ENCODE measurements at regions not wholly inside any gene's neighbourhood (a gene's known extent, or its start where the extent isn't known, plus 50 kb on each side); places are given as distances from the start of the nearest gene placed in this dataset.

GRCh38 chr3:152998591-152998990, 163.4 kb upstream of the RAP2B start:
- Histone ChIP-seq H4K20me1 (ENCODE audit: insufficient read depth) (no peaks in the 10 kb centered on the region), H3K27ac (no peak overlapping the region), H3K27me3 (ENCODE audit: insufficient read depth, low read depth) (no peaks in the 10 kb centered on the region), H3K9me2 (ENCODE audit: insufficient read depth) (no peaks in the 10 kb centered on the region), H3K36me3 (ENCODE audit: low read depth) (no peaks in the 10 kb centered on the region), H3K9me3 (ENCODE audit: insufficient read depth, low read depth) (no peaks in the 10 kb centered on the region), H2AFZ (no peak overlapping the region), H3K4me1 (replicated peaks; ENCODE audit: insufficient read depth) (no peaks in the 10 kb centered on the region), H3F3A (ENCODE audit: insufficient read depth, low read depth) (no peaks in the 10 kb centered on the region), H3K4me2 (no peak overlapping the region), H3K79me2 (ENCODE audit: low read depth) (no peaks in the 10 kb centered on the region), H3K4me3 (no peak overlapping the region)
- no TSS peak for BruUV-seq (replicated peaks)
- DNase-seq: no peak
- ChIA-PET CTCF (no interaction called here), POLR2A (ENCODE audit: unreplicated experiment) (no interaction called here)
- intact Hi-C loops (cut with micrococcal nuclease; ENCODE audit: unreplicated experiment): no loop called here
- TF ChIP-seq EZH2 (IDR thresholded peaks at IDR 0.05; ENCODE audit: low read depth): no peak
- no peak for TF ChIP-seq CTCF (conservative IDR thresholded peaks at IDR 0.05)

GRCh38 chr3:153000325-153000724, 161.7 kb upstream of the RAP2B start:
- H3K4me2 ChIP-seq: no peak overlapping the region
- H2AFZ ChIP-seq: no peak overlapping the region
- DNase-seq: no peak
- no peak overlapping the region for H3K4me3 ChIP-seq
- H3K27ac ChIP-seq: no peak overlapping the region
- TF ChIP-seq CTCF (conservative IDR thresholded peaks at IDR 0.05) (no peak), EZH2 (IDR thresholded peaks at IDR 0.05; ENCODE audit: low read depth) (no peak)
- ChIA-PET POLR2A (ENCODE audit: unreplicated experiment) (no interaction called here), CTCF (no interaction called here)
- H4K20me1 ChIP-seq (ENCODE audit: insufficient read depth): no peaks in the 10 kb centered on the region
- intact Hi-C loops (cut with micrococcal nuclease; ENCODE audit: unreplicated experiment): no loop called here
- H3K9me2 ChIP-seq (ENCODE audit: insufficient read depth): no peaks in the 10 kb centered on the region
- H3F3A ChIP-seq (ENCODE audit: insufficient read depth, low read depth): no peaks in the 10 kb centered on the region
- H3K27me3 ChIP-seq (ENCODE audit: insufficient read depth, low read depth): no peaks in the 10 kb centered on the region
- H3K4me1 ChIP-seq (replicated peaks; ENCODE audit: insufficient read depth): no peaks in the 10 kb centered on the region
- no peaks in the 10 kb centered on the region for H3K36me3 ChIP-seq (ENCODE audit: low read depth)
- no peaks in the 10 kb centered on the region for H3K79me2 ChIP-seq (ENCODE audit: low read depth)
- H3K9me3 ChIP-seq (ENCODE audit: insufficient read depth, low read depth): no peaks in the 10 kb centered on the region
- no TSS peak for BruUV-seq (replicated peaks)

- Histone ChIP-seq H3K36me3 (ENCODE audit: low read depth) (no peaks in the 10 kb centered on the region), H3K79me2 (ENCODE audit: low read depth) (no peaks in the 10 kb centered on the region), H3K9me2 (ENCODE audit: insufficient read depth) (no peaks in the 10 kb centered on the region), H3K27ac (no peak overlapping the region), H3F3A (ENCODE audit: insufficient read depth, low read depth) (no peaks in the 10 kb centered on the region), H3K4me2 (no peak overlapping the region), H3K4me1 (replicated peaks; ENCODE audit: insufficient read depth) (no peaks in the 10 kb centered on the region), H4K20me1 (ENCODE audit: insufficient read depth) (no peaks in the 10 kb centered on the region), H3K27me3 (ENCODE audit: insufficient read depth, low read depth) (no peaks in the 10 kb centered on the region), H3K4me3 (no peak overlapping the region), H3K9me3 (ENCODE audit: insufficient read depth, low read depth) (no peaks in the 10 kb centered on the region), H2AFZ (no peak overlapping the region)
- ChIA-PET POLR2A (ENCODE audit: unreplicated experiment) (interaction anchor here (0.5 kb wide), 1 partner anchor 730 kb away, joined by 4 read pairs; no protein-coding TSS in a partner anchor), CTCF (no interaction called here)
- intact Hi-C loops (cut with micrococcal nuclease; ENCODE audit: unreplicated experiment): no loop called here
- DNase-seq: no peak
- BruUV-seq (replicated peaks): no TSS peak
- TF ChIP-seq CTCF (conservative IDR thresholded peaks at IDR 0.05) (no peak), EZH2 (IDR thresholded peaks at IDR 0.05; ENCODE audit: low read depth) (no peak)
Measured at GRCh38 chr3:153001210-153002078, 160.6 kb upstream of the RAP2B start.

All from PC-9 (cell line).